NCI-H510A treated with DMSO at 0.1 percent for 48 hours (cell line): ENCODE measurements at regions not wholly inside any gene's neighbourhood (a gene's known extent, or its start where the extent isn't known, plus 50 kb on each side); places are given as distances from the start of the nearest gene placed in this dataset.

Experiments used
- DNase-seq: peaks from one replicate; lab custom pipeline; 2025; lab: John Stamatoyannopoulos, UW

- DNase-seq, result no peak
Observed at GRCh38 chr12:107525063-107525718, 160.4 kb upstream of the PWP1 start.

DNA sequence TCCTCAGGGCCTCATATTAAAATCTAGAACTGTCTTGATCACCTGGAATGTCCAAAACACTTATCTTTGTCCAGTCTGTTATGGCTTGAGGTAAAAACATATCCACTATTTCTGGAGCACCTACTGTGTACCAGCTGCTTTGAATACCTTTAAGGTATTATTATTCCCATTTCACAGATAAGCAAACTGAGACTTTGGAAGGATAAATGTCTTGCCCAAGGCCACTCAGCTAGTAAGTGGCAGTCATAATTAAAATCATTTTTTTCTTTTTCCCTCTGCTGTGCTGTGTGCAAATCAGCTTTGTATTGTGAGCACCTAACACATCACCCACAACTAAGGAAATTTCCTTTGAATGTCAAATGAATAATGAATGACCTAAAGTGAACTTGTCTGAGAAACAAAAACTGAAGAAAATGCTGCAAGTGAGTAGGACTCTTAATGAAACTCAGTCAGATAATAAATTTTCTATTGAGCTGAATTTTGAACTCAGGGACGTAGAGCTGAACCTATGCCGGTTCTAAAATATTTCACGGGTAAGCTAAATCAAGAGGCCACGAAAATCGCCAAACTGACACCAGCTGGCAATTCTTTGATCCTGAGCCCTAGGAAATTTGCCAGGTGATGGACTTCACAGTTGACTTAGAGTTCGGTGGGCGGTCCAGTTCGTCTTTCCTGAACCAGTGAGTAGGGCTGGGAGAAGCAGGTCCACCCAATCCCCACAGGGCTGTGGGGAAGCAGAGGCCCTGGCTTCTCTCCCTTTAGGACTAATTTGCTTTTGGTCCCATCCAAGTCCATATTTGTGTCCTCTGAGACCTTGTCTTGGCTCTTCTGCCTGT is 159.7 kb upstream of the PWP1 start:
- no peak for DNase-seq

- DNase-seq, result no peak
Observed at GRCh38 chr12:107526555-107527180, 158.9 kb upstream of the PWP1 start.

- no peak for DNase-seq
Observed at GRCh38 chr12:107528731-107529365, 156.8 kb upstream of the PWP1 start.

GRCh38 chr12:107529991-107530390 is 155.6 kb upstream of the PWP1 start:
- no peak for DNase-seq

DNA sequence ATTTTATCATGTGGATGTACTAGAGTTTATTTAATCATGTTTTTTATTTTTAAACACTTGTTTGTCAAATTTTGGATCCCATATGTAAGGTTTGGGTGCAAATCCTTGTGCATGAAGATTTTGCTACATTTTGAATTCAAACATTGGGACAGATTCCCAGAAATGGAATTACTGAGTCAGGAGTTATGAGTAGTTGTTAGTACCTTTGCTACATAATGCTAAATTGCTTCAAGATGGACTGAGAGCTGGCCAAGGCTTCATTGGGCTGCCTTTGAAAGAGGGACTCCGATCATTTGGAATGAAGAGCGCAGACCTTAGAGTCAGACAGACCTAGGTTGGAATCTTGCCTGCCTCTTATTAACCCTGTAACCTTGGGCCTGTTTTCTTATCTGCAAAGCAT is 154.9 kb upstream of the PWP1 start:
- DNase-seq, result no peak

DNA sequence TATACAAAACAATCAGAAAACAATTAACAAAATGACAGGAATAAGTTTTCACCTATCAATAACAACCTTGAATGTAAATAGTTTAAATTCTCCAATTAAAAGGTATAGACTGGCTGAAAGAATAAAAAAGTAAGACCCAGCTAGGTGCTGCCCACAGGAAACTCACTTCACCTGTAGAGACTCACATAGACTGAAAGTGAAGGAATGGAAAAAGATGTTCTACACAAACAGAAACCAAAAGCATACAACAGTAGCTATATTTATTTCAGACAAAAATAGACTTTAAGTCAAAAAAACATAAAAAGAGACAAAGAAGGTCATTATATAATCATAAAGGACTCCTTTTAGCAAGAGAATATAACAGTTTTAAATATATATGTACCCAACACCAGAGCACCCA is 152.4 kb upstream of the PWP1 start:
- DNase-seq, result no peak

DNA sequence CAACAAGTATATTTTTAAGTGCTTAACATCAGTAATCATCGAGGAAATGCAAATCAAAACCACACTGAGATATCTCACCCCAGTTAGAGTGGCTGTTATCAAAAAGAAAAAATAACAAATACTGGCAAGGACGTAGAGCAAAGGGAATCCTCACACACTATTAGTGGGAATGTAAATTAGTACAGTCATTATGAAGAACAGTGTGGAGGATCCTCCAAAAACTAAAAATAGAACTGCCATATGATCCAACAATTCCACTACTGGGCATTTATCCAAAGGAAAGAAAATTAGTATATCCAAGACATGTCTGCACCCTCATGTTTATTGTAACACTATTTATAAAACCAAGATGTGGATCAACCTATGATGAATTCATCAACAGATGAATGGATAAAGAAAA is 149.0 kb upstream of the PWP1 start:
- DNase-seq, result no peak

- DNase-seq, result no peak
Observed at GRCh38 chr12:107537464-107538119, 148.0 kb upstream of the PWP1 start.

DNA sequence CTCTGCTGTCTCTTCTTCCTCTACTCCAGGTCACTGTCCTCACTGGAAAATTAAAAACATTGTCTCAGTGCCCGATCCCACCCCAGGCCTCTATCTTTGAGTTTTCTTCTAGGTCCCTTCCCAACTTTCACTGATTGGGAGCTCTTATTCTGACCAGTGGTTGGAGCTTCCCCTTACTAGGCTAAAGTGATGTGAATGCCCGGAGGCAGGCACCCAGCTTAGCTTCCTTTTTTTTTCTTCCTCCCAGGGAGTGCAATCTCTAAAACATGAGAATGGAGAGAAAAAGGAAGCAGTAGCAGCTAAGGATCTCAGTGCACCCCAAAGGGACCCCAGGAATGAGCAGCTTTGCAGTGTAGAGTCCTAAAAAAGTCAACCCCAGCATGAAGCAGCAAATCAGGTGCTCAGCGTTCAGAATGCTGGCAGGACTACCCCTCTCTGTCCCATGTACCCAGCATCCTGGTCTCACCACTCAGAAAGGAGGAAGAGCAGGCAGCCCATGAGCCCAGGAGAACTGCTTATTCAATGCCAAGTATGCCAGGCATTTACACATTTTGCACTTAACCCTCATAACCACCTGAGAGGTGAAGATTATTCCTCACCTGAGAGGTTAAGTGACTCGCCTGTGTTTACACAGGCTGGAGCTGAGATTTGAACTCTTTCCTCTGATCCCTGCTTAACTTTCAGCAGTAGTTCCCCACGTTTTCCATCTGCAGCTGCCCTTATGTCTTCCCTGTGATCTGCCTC is 146.2 kb upstream of the PWP1 start:
- DNase-seq, result no peak

DNA sequence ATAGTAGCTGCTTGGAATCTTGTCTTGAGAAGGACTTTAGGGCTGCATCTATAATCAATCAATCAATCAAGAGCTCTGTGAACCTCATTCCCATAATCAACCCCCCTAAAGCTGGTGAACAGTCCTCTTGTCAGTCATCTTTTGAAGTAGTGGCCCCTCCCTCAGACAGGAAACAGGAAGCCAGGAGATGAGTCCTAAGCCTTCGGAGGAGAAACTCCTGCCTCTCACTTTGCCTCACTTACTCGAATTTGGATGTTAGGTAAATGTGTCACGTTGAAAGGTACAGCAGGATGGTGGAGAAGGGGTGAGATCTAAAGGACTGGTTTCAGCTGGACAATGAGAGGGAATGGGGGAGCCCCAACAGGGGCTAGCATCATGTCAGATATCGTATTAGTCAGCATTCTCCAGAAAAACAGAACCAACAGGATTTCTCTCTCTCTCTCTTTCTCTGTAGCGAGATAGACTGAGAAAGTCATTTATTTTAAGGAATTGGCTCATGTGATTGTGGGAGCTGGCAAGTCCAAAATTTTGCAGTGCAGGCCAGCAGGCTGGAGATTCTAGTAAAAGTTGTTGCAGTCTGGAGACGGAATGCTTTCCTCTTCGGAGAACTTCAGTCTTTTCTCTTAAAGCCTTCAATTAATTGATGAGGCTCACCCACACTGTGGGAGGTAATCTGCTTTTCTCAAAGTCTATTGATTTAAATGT is 144.4 kb upstream of the PWP1 start:
- DNase-seq, result no peak

DNA sequence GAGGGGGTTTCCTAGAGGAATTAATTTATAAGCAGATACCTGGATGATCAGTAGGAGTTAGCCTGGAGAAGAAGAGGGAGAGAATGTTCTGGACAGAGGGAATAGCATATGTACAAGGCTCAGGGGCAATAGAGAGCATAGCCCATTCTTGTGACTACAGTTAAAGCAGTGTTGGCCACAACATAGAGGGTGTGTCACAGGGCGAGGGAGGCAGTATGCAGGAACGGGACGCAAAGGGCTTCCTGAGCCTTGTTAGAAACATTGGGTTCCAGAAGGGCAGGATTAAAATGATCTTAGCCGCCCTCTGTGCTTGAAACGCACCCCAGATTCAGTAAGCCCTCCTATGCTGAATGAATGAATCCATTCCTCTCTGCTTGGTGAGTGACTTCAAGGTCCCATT is 142.2 kb upstream of the PWP1 start:
- no peak for DNase-seq

- no peak for DNase-seq
Observed at GRCh38 chr12:107543841-107544240, 141.8 kb upstream of the PWP1 start.

DNA sequence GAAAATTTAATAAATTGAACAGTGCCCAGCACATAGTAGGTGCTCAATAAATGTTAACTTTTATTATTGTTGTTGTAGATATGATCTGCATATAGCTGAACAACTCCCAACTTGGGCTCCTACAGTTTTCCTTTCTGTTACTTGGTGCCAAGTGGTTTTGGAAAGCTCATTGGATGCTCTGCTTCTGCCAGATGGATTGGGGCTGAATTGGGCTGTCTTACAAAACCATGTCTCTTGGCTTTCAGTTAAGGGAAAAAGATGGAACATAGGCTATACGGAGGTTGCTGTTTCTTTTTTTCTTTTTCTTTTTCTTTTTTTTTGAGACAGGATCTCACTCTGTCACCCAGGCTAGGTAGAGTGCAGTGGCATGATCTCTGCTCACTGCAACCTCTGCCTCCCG is 140.7 kb upstream of the PWP1 start:
- no peak for DNase-seq

DNA sequence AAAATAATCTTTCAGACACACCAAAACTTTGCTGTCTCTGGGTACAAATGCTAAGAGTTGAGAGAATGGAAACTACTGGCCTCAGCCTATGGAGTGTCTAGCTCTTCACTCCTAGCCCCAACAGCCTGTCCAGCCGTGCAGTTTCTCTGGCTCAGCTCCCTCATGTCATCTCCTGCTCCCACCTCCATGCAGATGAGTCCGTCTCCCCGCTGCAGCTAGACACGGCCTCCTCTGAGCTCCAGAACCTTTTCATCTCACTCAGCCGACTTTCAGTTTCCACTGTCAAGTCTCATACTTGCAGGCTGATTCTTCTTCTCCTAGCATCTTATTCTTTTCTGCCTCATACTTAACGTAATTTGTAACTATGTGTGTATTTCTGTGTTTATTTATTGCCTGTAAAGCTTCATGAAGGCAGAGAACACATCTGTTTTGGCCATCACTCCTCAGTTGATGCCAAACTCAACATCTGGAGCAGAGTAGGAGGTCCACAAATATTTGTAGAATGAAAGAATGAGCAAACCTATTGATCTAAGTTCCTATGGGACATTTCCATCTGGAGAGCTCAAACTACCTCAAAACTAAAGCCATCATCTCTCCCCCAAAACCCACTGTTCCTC is 139.8 kb upstream of the PWP1 start:
- no peak for DNase-seq

DNA sequence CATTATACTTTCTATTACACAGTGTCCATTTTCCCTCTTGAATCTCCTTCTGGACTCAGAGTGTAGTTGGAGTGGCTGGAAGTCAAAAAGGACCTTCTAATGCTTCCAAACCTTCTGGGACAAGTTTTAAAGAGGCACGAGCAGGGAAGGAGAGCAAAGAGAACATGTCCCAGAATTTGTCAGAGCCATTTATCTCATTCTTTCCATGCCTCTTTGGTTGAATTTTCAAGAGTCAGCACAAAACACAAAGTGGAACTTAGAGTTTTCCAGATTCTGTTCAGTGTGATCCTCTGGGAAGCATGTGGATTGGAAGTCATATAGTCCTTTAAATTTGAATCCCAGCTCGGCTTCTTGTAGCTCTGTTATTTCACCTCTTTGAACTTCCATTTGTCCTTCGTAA is 138.2 kb upstream of the PWP1 start:
- DNase-seq, result no peak

DNA sequence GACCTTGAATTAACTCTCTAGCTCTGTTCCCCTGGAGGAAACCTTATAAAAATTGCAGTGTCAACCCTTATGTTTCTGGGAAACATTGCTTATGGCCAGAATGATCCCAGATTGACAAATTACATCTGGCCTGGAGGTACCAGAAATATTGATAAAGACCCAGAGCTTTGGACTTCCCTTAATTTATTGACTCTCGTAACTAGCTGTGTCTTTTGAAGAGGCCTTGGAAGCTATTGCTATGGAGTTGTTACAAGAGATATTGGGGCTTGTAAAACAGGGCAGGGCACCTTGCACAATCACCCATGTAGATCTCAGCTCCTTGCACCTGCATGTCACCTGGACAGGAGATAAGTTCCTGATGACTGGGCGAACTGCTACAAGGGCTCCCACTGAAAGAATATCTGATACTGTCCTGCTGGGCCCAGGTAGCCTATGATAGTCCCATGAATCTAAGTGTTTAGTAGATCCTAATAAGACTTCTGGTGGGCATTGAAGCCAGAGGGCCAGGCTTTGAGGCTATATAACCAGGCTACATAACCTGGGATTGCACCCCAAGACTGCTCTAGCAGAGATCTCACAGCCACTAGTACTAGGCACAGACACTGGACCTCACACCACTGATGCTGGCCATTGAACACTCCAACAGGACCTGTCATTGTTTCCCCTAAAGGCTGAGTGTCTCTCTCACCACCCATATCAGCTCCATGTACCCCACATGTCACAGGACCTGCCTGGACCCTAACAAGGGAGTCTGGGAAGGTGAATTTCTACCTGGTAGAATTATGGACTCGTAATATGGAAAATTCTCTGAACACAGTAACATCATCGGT is 135.7 kb upstream of the PWP1 start:
- no peak for DNase-seq

GRCh38 chr12:107551434-107551833 is 134.2 kb upstream of the PWP1 start:
- no peak for DNase-seq

- DNase-seq, result no peak
Observed at GRCh38 chr12:107552263-107552662, 133.3 kb upstream of the PWP1 start.
